Stomach (tissue), 4 donors: ENCODE measurements at regions not wholly inside any gene's neighbourhood (a gene's known extent, or its start where the extent isn't known, plus 50 kb on each side); places are given as distances from the start of the nearest gene placed in this dataset.

Source experiments
- EP300 ChIP-seq: sonication (generic); formaldehyde crosslinking; IDR thresholded peaks from one replicate; pipeline ENCODE4 v1.6.1; 2017; ENCODE audit warnings: antibody characterized with exemption
- POLR2A ChIP-seq, 4 donors: fragments of 450-650 bp; IDR thresholded peaks; one replicate each; pipeline ENCODE4 v1.6.1; 2016; ENCODE audit warnings: antibody characterized with exemption in 4 of 4, control low read depth in 2 of 4, mild to moderate bottlenecking in 1 of 4, moderate library complexity in 1 of 4
- POLR2AphosphoS5 ChIP-seq, 3 donors: sonication (generic); formaldehyde crosslinking; IDR thresholded peaks; one replicate each; pipeline ENCODE4 v1.6.1; 2016; ENCODE audit warnings: antibody characterized with exemption in 3 of 3
- TF ChIP-seq, protein P1 (sequence below), 7 experiments: fragments of 450-650 bp in 4 of 7; fragments of 200-600 bp in 3 of 7; sonication (generic) in 3 of 7; IDR thresholded peaks; one replicate each; pipeline ENCODE4 v1.5.1; 2016 to 2019; ENCODE audit warnings: antibody characterized with exemption in 7 of 7, control low read depth in 2 of 7, mild to moderate bottlenecking in 1 of 7

GRCh38 chr7:71005109-71005508, 126.8 kb upstream of the GALNT17 start:
- TF ChIP-seq, protein P1, sequence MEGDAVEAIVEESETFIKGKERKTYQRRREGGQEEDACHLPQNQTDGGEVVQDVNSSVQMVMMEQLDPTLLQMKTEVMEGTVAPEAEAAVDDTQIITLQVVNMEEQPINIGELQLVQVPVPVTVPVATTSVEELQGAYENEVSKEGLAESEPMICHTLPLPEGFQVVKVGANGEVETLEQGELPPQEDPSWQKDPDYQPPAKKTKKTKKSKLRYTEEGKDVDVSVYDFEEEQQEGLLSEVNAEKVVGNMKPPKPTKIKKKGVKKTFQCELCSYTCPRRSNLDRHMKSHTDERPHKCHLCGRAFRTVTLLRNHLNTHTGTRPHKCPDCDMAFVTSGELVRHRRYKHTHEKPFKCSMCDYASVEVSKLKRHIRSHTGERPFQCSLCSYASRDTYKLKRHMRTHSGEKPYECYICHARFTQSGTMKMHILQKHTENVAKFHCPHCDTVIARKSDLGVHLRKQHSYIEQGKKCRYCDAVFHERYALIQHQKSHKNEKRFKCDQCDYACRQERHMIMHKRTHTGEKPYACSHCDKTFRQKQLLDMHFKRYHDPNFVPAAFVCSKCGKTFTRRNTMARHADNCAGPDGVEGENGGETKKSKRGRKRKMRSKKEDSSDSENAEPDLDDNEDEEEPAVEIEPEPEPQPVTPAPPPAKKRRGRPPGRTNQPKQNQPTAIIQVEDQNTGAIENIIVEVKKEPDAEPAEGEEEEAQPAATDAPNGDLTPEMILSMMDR (IDR thresholded peaks at IDR 0.05): no peak
- no peak for TF ChIP-seq POLR2AphosphoS5 (IDR thresholded peaks at IDR 0.05)
- no peak for TF ChIP-seq EP300
- no peak for TF ChIP-seq POLR2A (IDR thresholded peaks at IDR 0.05)
